ENCODE measurements at regions not wholly inside any gene's neighbourhood (a gene's known extent, or its start where the extent isn't known, plus 50 kb on each side); places are given as distances from the start of the nearest gene placed in this dataset.

GRCh38 chr3:117135207-117135606 lies 425.6 kb downstream of the TUSC7 start:
- no peak overlapping the region for H3K27ac ChIP-seq
- no peaks in the 10 kb centered on the region for H3K9me3 ChIP-seq
- intact Hi-C loops (cut with DNase I), result no loop called here
- H3K27me3 ChIP-seq, result no peaks in the 10 kb centered on the region
- no peaks in the 10 kb centered on the region for H3K36me3 ChIP-seq
- TF ChIP-seq, protein P1, sequence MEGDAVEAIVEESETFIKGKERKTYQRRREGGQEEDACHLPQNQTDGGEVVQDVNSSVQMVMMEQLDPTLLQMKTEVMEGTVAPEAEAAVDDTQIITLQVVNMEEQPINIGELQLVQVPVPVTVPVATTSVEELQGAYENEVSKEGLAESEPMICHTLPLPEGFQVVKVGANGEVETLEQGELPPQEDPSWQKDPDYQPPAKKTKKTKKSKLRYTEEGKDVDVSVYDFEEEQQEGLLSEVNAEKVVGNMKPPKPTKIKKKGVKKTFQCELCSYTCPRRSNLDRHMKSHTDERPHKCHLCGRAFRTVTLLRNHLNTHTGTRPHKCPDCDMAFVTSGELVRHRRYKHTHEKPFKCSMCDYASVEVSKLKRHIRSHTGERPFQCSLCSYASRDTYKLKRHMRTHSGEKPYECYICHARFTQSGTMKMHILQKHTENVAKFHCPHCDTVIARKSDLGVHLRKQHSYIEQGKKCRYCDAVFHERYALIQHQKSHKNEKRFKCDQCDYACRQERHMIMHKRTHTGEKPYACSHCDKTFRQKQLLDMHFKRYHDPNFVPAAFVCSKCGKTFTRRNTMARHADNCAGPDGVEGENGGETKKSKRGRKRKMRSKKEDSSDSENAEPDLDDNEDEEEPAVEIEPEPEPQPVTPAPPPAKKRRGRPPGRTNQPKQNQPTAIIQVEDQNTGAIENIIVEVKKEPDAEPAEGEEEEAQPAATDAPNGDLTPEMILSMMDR (IDR thresholded peaks at IDR 0.05), result no peak
- no peak for TF ChIP-seq POLR2A (IDR thresholded peaks at IDR 0.05)
- H3K4me3 ChIP-seq, result no peak overlapping the region
- no peaks in the 10 kb centered on the region for H3K4me1 ChIP-seq
- no peak for DNase-seq

DNA sequence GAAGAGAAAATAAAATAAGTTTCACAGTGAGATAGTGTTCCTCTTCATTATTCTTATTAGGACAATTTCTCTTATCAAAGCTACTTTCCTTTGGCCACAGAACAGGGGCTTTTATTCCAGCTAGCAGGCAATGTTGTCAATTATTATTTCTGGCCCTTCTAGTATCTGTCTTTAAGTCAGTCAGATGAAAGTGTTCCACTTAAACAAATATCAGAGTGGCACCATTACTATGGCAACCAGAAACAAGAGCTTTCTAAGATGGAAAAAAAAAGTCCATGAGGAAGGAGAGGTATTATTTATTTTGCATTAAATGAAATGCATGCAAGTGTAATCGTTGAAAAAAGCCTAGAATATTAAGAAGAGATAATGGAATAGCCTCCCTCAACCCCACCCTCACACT lies 426.4 kb downstream of the TUSC7 start:
- Histone ChIP-seq H3K4me3 (no peak overlapping the region), H3K4me1 (no peaks in the 10 kb centered on the region), H3K27ac (no peak overlapping the region), H3K27me3 (no peaks in the 10 kb centered on the region), H3K9me3 (no peaks in the 10 kb centered on the region), H3K36me3 (no peaks in the 10 kb centered on the region)
- TF ChIP-seq, protein P1 (IDR thresholded peaks at IDR 0.05), result no peak
- TF ChIP-seq POLR2A (IDR thresholded peaks at IDR 0.05), result no peak
- no peak for DNase-seq
- 29 to 44% methylated on average over 1 of the region's 1 CpG for WGBS, 2 donors
- intact Hi-C loops (cut with DNase I), result no loop called here

DNA sequence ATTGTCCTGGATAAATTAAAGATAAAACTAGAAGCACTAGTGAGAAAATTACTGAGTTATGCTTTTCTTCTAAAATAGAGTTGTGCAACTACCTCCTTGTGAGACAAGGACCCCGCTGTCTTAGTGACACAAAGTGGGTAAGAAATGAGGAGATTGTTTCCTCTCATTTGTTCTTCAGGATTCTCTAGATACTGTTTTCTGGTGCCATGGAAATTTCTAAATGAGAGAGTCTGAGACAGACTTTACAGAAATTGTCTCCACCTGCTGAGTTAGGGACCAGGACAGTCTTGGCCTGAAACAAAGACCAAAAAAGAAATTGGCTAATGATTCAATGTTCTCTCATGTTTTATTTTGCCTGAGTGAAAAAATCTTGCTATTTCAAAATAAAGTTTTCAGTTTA lies 427.5 kb downstream of the TUSC7 start:
- no peak for TF ChIP-seq POLR2A (IDR thresholded peaks at IDR 0.05)
- TF ChIP-seq, protein P1 (IDR thresholded peaks at IDR 0.05), result no peak
- WGBS, 2 donors, result 86 to 100% methylated on average over 1 of the region's 1 CpG
- Histone ChIP-seq H3K27ac (no peak overlapping the region), H3K4me3 (no peak overlapping the region), H3K9me3 (no peaks in the 10 kb centered on the region), H3K4me1 (no peaks in the 10 kb centered on the region), H3K27me3 (no peaks in the 10 kb centered on the region), H3K36me3 (no peaks in the 10 kb centered on the region)
- no peak for DNase-seq
- intact Hi-C loops (cut with DNase I), result no loop called here

GRCh38 chr3:117139681-117140080 lies 430.1 kb downstream of the TUSC7 start:
- H3K9me3 ChIP-seq, result no peaks in the 10 kb centered on the region
- no peak overlapping the region for H3K4me3 ChIP-seq
- H3K36me3 ChIP-seq, result no peaks in the 10 kb centered on the region
- TF ChIP-seq POLR2A (IDR thresholded peaks at IDR 0.05), result no peak
- TF ChIP-seq, protein P1 (IDR thresholded peaks at IDR 0.05), result no peak
- no peak overlapping the region for H3K27ac ChIP-seq
- peaks cover 0 to 4% (median 0%) of the 10 kb centered on the region in 3 donors for H3K4me1 ChIP-seq
- no peaks in the 10 kb centered on the region for H3K27me3 ChIP-seq
- intact Hi-C loops (cut with DNase I), result no loop called here
- DNase-seq, result no peak
- WGBS, 2 donors, result 62 to 68% methylated on average over 2 of the region's 2 CpGs

GRCh38 chr3:117141812-117142211 lies 432.2 kb downstream of the TUSC7 start:
- Histone ChIP-seq H3K9me3 (no peaks in the 10 kb centered on the region), H3K27me3 (no peaks in the 10 kb centered on the region), H3K36me3 (no peaks in the 10 kb centered on the region), H3K4me1 (peaks cover 0 to 10% (median 0%) of the 10 kb centered on the region in 3 donors), H3K27ac (no peak overlapping the region), H3K4me3 (no peak overlapping the region)
- TF ChIP-seq, protein P1 (IDR thresholded peaks at IDR 0.05), result no peak
- no peak for TF ChIP-seq POLR2A (IDR thresholded peaks at IDR 0.05)
- intact Hi-C loops (cut with DNase I), result no loop called here
- no peak for DNase-seq
